ENCODE measurements at regions not wholly inside any gene's neighbourhood (a gene's known extent, or its start where the extent isn't known, plus 50 kb on each side); places are given as distances from the start of the nearest gene placed in this dataset.

DNA sequence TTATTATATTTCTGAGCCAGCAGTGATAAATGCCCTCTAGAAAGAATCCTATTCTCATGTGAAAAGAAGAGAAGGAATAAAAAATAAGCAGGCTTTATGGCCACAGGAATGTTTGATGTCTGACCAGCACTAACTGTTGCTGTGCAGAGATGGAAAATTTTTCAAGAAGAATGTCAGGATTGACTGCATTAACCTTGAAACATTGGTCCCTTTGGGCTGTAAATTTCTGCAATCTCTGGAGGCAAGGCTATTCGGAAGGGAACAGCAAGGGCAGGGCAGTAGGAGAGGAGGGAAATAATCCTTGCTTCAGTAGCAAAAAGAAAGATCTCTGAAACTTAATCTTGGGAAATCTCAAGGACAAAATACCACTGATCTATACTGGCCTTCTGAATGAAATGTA is 415.2 kb downstream of the DNAH5 start:
- H3K27ac ChIP-seq: no peak overlapping the region
- no peak for TF ChIP-seq CTCF (IDR thresholded peaks at IDR 0.05; ENCODE audit: low read depth, low read length)
- H3K4me3 ChIP-seq (ENCODE audit: low read depth, low read length): no peak overlapping the region
- DNase-seq: no peak
- H3K36me3 ChIP-seq: no peaks in the 10 kb centered on the region
- no peaks in the 10 kb centered on the region for H3K9me3 ChIP-seq (ENCODE audit: severe bottlenecking)
- no peaks in the 10 kb centered on the region for H3K27me3 ChIP-seq (ENCODE audit: insufficient read depth, low read depth, severe bottlenecking)

- Histone ChIP-seq H3K27ac (no peak overlapping the region), H3K9me3 (ENCODE audit: severe bottlenecking) (no peaks in the 10 kb centered on the region), H3K36me3 (no peaks in the 10 kb centered on the region), H3K27me3 (ENCODE audit: insufficient read depth, low read depth, severe bottlenecking) (no peaks in the 10 kb centered on the region), H3K4me3 (ENCODE audit: low read depth, low read length) (no peak overlapping the region)
- no peak for TF ChIP-seq CTCF (IDR thresholded peaks at IDR 0.05; ENCODE audit: low read depth, low read length)
- no peak for DNase-seq
Measured at GRCh38 chr5:13524936-13525335, 419.6 kb downstream of the DNAH5 start.

DNA sequence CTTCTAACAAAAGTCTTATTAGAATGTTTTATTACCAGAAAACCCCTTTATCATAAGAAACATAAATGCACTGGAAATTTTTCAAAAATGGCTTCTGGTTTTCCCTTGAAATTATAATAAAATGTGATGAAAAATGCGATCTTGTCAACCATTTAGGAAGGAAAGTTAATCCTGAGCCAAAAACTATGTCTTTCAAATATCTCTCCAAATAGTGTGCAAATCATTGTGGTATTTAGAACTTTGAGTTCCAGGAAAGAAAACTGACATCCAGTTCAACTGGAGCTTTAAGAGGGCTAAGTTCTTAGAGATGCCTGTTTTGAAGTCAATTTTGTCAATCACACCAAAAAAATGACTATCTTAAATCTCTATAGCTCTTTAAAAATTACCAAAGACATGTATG is 425.4 kb downstream of the DNAH5 start:
- Histone ChIP-seq H3K27ac (no peak overlapping the region), H3K36me3 (no peaks in the 10 kb centered on the region), H3K27me3 (ENCODE audit: insufficient read depth, low read depth, severe bottlenecking) (no peaks in the 10 kb centered on the region), H3K9me3 (ENCODE audit: severe bottlenecking) (no peaks in the 10 kb centered on the region), H3K4me3 (ENCODE audit: low read depth, low read length) (no peak overlapping the region)
- DNase-seq: no peak
- TF ChIP-seq CTCF (IDR thresholded peaks at IDR 0.05; ENCODE audit: low read depth, low read length): no peak

- H3K27me3 ChIP-seq (ENCODE audit: insufficient read depth, low read depth, severe bottlenecking): no peaks in the 10 kb centered on the region
- no peak for DNase-seq
- no peak overlapping the region for H3K4me3 ChIP-seq (ENCODE audit: low read depth, low read length)
- H3K36me3 ChIP-seq: no peaks in the 10 kb centered on the region
- no peak overlapping the region for H3K27ac ChIP-seq
- no peaks in the 10 kb centered on the region for H3K9me3 ChIP-seq (ENCODE audit: severe bottlenecking)
- no peak for TF ChIP-seq CTCF (IDR thresholded peaks at IDR 0.05; ENCODE audit: low read depth, low read length)
Measured at GRCh38 chr5:13516195-13516594, 428.3 kb downstream of the DNAH5 start.

- Histone ChIP-seq H3K4me3 (ENCODE audit: low read depth, low read length) (no peak overlapping the region), H3K36me3 (no peaks in the 10 kb centered on the region), H3K27me3 (ENCODE audit: insufficient read depth, low read depth, severe bottlenecking) (no peaks in the 10 kb centered on the region), H3K9me3 (ENCODE audit: severe bottlenecking) (no peaks in the 10 kb centered on the region), H3K27ac (no peak overlapping the region)
- DNase-seq: no peak
- no peak for TF ChIP-seq CTCF (IDR thresholded peaks at IDR 0.05; ENCODE audit: low read depth, low read length)
Measured at GRCh38 chr5:13511442-13511841, 433.0 kb downstream of the DNAH5 start.

DNA sequence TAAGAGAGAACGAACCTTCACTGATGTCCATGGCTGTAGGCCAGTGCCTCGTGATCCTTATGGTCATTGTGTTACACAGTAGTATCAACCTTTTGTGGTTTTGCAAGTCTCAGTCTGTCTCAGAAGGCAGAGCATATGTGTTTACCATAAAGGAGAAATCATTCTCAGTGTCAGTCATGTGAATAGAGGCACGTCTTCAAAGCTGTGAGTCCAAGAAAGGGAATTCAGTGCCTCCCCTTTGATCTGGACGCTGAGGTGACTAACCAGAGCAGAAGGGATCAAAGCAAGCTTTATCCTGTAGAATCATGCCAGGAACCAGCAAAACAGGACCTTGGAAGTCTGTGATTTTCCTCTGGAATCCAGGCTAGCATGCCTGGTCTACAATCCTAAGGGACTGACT is 433.9 kb downstream of the DNAH5 start:
- DNase-seq: no peak

More for the DNA sequence above, 433.9 kb downstream of the DNAH5 start:
- Histone ChIP-seq H3K27me3 (ENCODE audit: insufficient read depth, low read depth, severe bottlenecking) (no peaks in the 10 kb centered on the region), H3K27ac (no peak overlapping the region), H3K36me3 (no peaks in the 10 kb centered on the region), H3K9me3 (ENCODE audit: severe bottlenecking) (no peaks in the 10 kb centered on the region), H3K4me3 (ENCODE audit: low read depth, low read length) (no peak overlapping the region)
- TF ChIP-seq CTCF (IDR thresholded peaks at IDR 0.05; ENCODE audit: low read depth, low read length): no peak

Measured in WERI-Rb-1 (cell line).